SJSA1 (cell line): ENCODE measurements at regions not wholly inside any gene's neighbourhood (a gene's known extent, or its start where the extent isn't known, plus 50 kb on each side); places are given as distances from the start of the nearest gene placed in this dataset.
"Not testable (repeated sequence)": the region's sequence is repeated elsewhere in the genome, so short reads cannot be mapped to it uniquely, and the experiment has no call there.

Experiments
- DNase-seq, 2 experiments: peaks; one replicate each; pipeline ENCODE4 v3.0.0-alpha.2; 2015 to 2020; ENCODE audit warnings: low spot score in 2 of 2, low read depth in 1 of 2
- H3K27ac ChIP-seq: fragments of 250-450 bp; sonication (Bioruptor Pico); 2 replicates; pipeline ENCODE4 v1.5.1; 2020; ENCODE audit warnings: mild to moderate bottlenecking, moderate library complexity
- H3K27me3 ChIP-seq: fragments of 250-450 bp; sonication (Bioruptor Pico); replicated peaks from 2 replicates; pipeline ENCODE4 v1.5.1; 2020; ENCODE audit warnings: mild to moderate bottlenecking, moderate library complexity
- H3K36me3 ChIP-seq: fragments of 250-450 bp; sonication (Bioruptor Pico); 2 replicates; pipeline ENCODE4 v1.5.1; 2020; ENCODE audit warnings: mild to moderate bottlenecking
- H3K4me1 ChIP-seq: fragments of 250-450 bp; sonication (Bioruptor Pico); replicated peaks from 2 replicates; pipeline ENCODE4 v1.6.1; 2021; ENCODE audit warnings: mild to moderate bottlenecking
- H3K4me3 ChIP-seq: fragments of 250-450 bp; sonication (Bioruptor Pico); 2 replicates; pipeline ENCODE4 v1.5.1; 2020; ENCODE audit warnings: mild to moderate bottlenecking
- H3K9me3 ChIP-seq: fragments of 250-450 bp; sonication (Bioruptor Pico); replicated peaks from 2 replicates; pipeline ENCODE4 v1.5.1; 2020; ENCODE audit warnings: mild to moderate bottlenecking

GRCh38 chr3:187880441-187880840, 135.2 kb upstream of the BCL6 start:
- Histone ChIP-seq H3K27me3 (no peaks in the 10 kb centered on the region), H3K4me3 (no peak overlapping the region), H3K36me3 (no peaks in the 10 kb centered on the region), H3K9me3 (no peaks in the 10 kb centered on the region), H3K4me1 (peaks cover 11% of the 10 kb centered on the region; the same call in 1 of the 2 replicates), H3K27ac (no peak overlapping the region)
- no peak for DNase-seq

- Histone ChIP-seq H3K27me3 (no peaks in the 10 kb centered on the region), H3K9me3 (no peaks in the 10 kb centered on the region), H3K4me1 (peaks cover 11% of the 10 kb centered on the region; the same call in 1 of the 2 replicates), H3K36me3 (no peaks in the 10 kb centered on the region), H3K27ac (no peak overlapping the region), H3K4me3 (no peak overlapping the region)
- no peak for DNase-seq
Measured at GRCh38 chr3:187880851-187881250, 135.6 kb upstream of the BCL6 start.

- DNase-seq = no peak
- Histone ChIP-seq H3K27me3 (no peaks in the 10 kb centered on the region), H3K36me3 (no peaks in the 10 kb centered on the region), H3K27ac (no peak overlapping the region), H3K4me1 (no peaks in the 10 kb centered on the region), H3K4me3 (no peak overlapping the region), H3K9me3 (no peaks in the 10 kb centered on the region)
Measured at GRCh38 chr3:187888701-187889100, 143.4 kb upstream of the BCL6 start.

- H3K4me3 ChIP-seq = no peak overlapping the region
- no peaks in the 10 kb centered on the region for H3K9me3 ChIP-seq
- no peaks in the 10 kb centered on the region for H3K27me3 ChIP-seq
- H3K27ac ChIP-seq = no peak overlapping the region
- DNase-seq = no peak
- H3K4me1 ChIP-seq = no peaks in the 10 kb centered on the region
- no peaks in the 10 kb centered on the region for H3K36me3 ChIP-seq
Measured at GRCh38 chr3:187889106-187889505, 143.8 kb upstream of the BCL6 start.

GRCh38 chr3:187889601-187890404, 144.5 kb upstream of the BCL6 start:
- Histone ChIP-seq H3K36me3 (no peaks in the 10 kb centered on the region), H3K4me3 (no peak overlapping the region), H3K9me3 (no peaks in the 10 kb centered on the region), H3K27me3 (no peaks in the 10 kb centered on the region), H3K4me1 (no peaks in the 10 kb centered on the region), H3K27ac (no peak overlapping the region)
- no peak for DNase-seq

- not testable (repeated sequence) for H3K27me3 ChIP-seq, DNase-seq, H3K9me3 ChIP-seq
Measured at GRCh38 chr3:187890405-187890752, 145.1 kb upstream of the BCL6 start.

GRCh38 chr3:187896646-187897045, 151.4 kb upstream of the BCL6 start:
- Histone ChIP-seq H3K27me3 (no peaks in the 10 kb centered on the region), H3K27ac (no peak overlapping the region), H3K4me1 (no peaks in the 10 kb centered on the region), H3K4me3 (no peak overlapping the region), H3K36me3 (no peaks in the 10 kb centered on the region), H3K9me3 (no peaks in the 10 kb centered on the region)
- DNase-seq = no peak

More at GRCh38 chr3:187890405-187890752, 145.1 kb upstream of the BCL6 start:
- not testable (repeated sequence) for H3K36me3 ChIP-seq, H3K27ac ChIP-seq, H3K4me1 ChIP-seq, H3K4me3 ChIP-seq

GRCh38 chr3:187899246-187899645, 154.0 kb upstream of the BCL6 start:
- H3K27me3 ChIP-seq = no peaks in the 10 kb centered on the region
- no peaks in the 10 kb centered on the region for H3K36me3 ChIP-seq
- no peak for DNase-seq
- no peaks in the 10 kb centered on the region for H3K9me3 ChIP-seq
- H3K4me3 ChIP-seq = no peak overlapping the region
- no peak overlapping the region for H3K27ac ChIP-seq
- no peaks in the 10 kb centered on the region for H3K4me1 ChIP-seq

GRCh38 chr3:187900993-187901755, 155.9 kb upstream of the BCL6 start:
- no peak overlapping the region for H3K27ac ChIP-seq

GRCh38 chr3:187902041-187902471, 156.8 kb upstream of the BCL6 start:
- DNase-seq = no peak
- Histone ChIP-seq H3K4me1 (no peaks in the 10 kb centered on the region), H3K27me3 (no peaks in the 10 kb centered on the region), H3K4me3 (no peak overlapping the region), H3K36me3 (no peaks in the 10 kb centered on the region), H3K27ac (no peak overlapping the region), H3K9me3 (no peaks in the 10 kb centered on the region)

More at GRCh38 chr3:187900993-187901755, 155.9 kb upstream of the BCL6 start:
- Histone ChIP-seq H3K36me3 (no peaks in the 10 kb centered on the region), H3K27me3 (no peaks in the 10 kb centered on the region), H3K4me1 (no peaks in the 10 kb centered on the region), H3K4me3 (no peak overlapping the region), H3K9me3 (no peaks in the 10 kb centered on the region)
- DNase-seq = no peak

GRCh38 chr3:187902936-187903335, 157.7 kb upstream of the BCL6 start:
- no peak for DNase-seq
- H3K27me3 ChIP-seq = no peaks in the 10 kb centered on the region
- no peaks in the 10 kb centered on the region for H3K36me3 ChIP-seq
- H3K9me3 ChIP-seq = no peaks in the 10 kb centered on the region
- H3K4me1 ChIP-seq = no peaks in the 10 kb centered on the region
- H3K4me3 ChIP-seq = no peak overlapping the region
- no peak overlapping the region for H3K27ac ChIP-seq

- H3K4me1 ChIP-seq = no peaks in the 10 kb centered on the region
- no peaks in the 10 kb centered on the region for H3K9me3 ChIP-seq
- DNase-seq = no peak
- H3K4me3 ChIP-seq = no peak overlapping the region
- no peaks in the 10 kb centered on the region for H3K27me3 ChIP-seq
- no peaks in the 10 kb centered on the region for H3K36me3 ChIP-seq
- H3K27ac ChIP-seq = no peak overlapping the region
Measured at GRCh38 chr3:187903697-187904096, 158.4 kb upstream of the BCL6 start.

- no peaks in the 10 kb centered on the region for H3K36me3 ChIP-seq
- no peaks in the 10 kb centered on the region for H3K9me3 ChIP-seq
- H3K4me3 ChIP-seq = no peak overlapping the region
- no peak overlapping the region for H3K27ac ChIP-seq
- H3K4me1 ChIP-seq = peaks cover 9% of the 10 kb centered on the region
- no peaks in the 10 kb centered on the region for H3K27me3 ChIP-seq
- no peak for DNase-seq
Measured at GRCh38 chr3:187906416-187906815, 161.1 kb upstream of the BCL6 start.

GRCh38 chr3:187906920-187907319, 161.7 kb upstream of the BCL6 start:
- DNase-seq = no peak
- Histone ChIP-seq H3K36me3 (no peaks in the 10 kb centered on the region), H3K27me3 (no peaks in the 10 kb centered on the region), H3K4me3 (no peak overlapping the region), H3K4me1 (peaks cover 9% of the 10 kb centered on the region), H3K9me3 (no peaks in the 10 kb centered on the region), H3K27ac (no peak overlapping the region)
